Hepatocyte (in vitro differentiated cells): ENCODE measurements at regions not wholly inside any gene's neighbourhood (a gene's known extent, or its start where the extent isn't known, plus 50 kb on each side); places are given as distances from the start of the nearest gene placed in this dataset.

Experiments
- DNase-seq: peaks from one replicate; pipeline ENCODE4 v3.0.0-alpha.2; 2016; ENCODE audit warnings: low spot score
- H2AFZ ChIP-seq: fragments of 200-600 bp; sonication (generic); 2 replicates; pipeline ENCODE4 v1.6.0; 2016; ENCODE audit warnings: antibody characterized with exemption, mild to moderate bottlenecking
- H3K27ac ChIP-seq: fragments of 200-600 bp; sonication (generic); 2 replicates; pipeline ENCODE4 v1.5.1; 2016; ENCODE audit warnings: mild to moderate bottlenecking
- H3K27me3 ChIP-seq: fragments of 200-600 bp; sonication (generic); 2 replicates; pipeline ENCODE4 v1.6.1; 2016
- H3K36me3 ChIP-seq: fragments of 200-600 bp; sonication (generic); replicated peaks from 2 replicates; pipeline ENCODE4 v1.5.1; 2016; ENCODE audit warnings: low read depth; ENCODE audit not compliant: insufficient read depth
- H3K4me1 ChIP-seq: fragments of 200-600 bp; sonication (generic); 2 replicates; pipeline ENCODE4 v1.5.1; 2016; ENCODE audit warnings: mild to moderate bottlenecking, moderate library complexity; ENCODE audit not compliant: insufficient read depth
- H3K4me2 ChIP-seq: fragments of 200-600 bp; sonication (generic); 2 replicates; pipeline ENCODE4 v1.6.0; 2016
- H3K4me3 ChIP-seq: fragments of 200-600 bp; sonication (generic); 2 replicates; pipeline ENCODE4 v1.5.1; 2016; ENCODE audit warnings: mild to moderate bottlenecking
- H3K79me2 ChIP-seq: fragments of 200-600 bp; sonication (generic); 2 replicates; pipeline ENCODE4 v1.6.0; 2017; ENCODE audit warnings: mild to moderate bottlenecking
- H3K9me2 ChIP-seq: fragments of 200-600 bp; sonication (generic); replicated peaks from 2 replicates; pipeline ENCODE4 v1.6.0; 2017; ENCODE audit warnings: mild to moderate bottlenecking; ENCODE audit not compliant: insufficient read depth
- H3K9me3 ChIP-seq: fragments of 200-600 bp; sonication (generic); 2 replicates; pipeline ENCODE4 v1.5.1; 2016; ENCODE audit warnings: low read depth, mild to moderate bottlenecking
- H4K20me1 ChIP-seq: fragments of 200-600 bp; sonication (generic); 2 replicates; pipeline ENCODE4 v1.6.0; 2016; ENCODE audit warnings: mild to moderate bottlenecking; ENCODE audit not compliant: insufficient read depth, poor library complexity, severe bottlenecking
- CTCF ChIP-seq: fragments of 200-600 bp; sonication (generic); IDR thresholded peaks from 2 replicates; pipeline ENCODE4 v1.5.1; 2016; ENCODE audit warnings: antibody characterized with exemption, mild to moderate bottlenecking; ENCODE audit not compliant: poor library complexity
- EZH2 ChIP-seq: fragments of 200-600 bp; sonication (generic); IDR thresholded peaks from 2 replicates; pipeline ENCODE4 v1.6.1; 2016; ENCODE audit warnings: antibody characterized with exemption, mild to moderate bottlenecking, borderline replicate concordance
- EZH2phosphoT487 ChIP-seq: fragments of 200-600 bp; sonication (generic); IDR thresholded peaks from one replicate; pipeline ENCODE4 v1.6.1; 2018; ENCODE audit warnings: antibody characterized with exemption, mild to moderate bottlenecking, low read depth, moderate library complexity; ENCODE audit not compliant: unreplicated experiment, severe bottlenecking
- WGBS: methylation state at CpG from one replicate; pipeline ENCODE4 v1.1.6; 2016; ENCODE audit warnings: low lambda C conversion rate; ENCODE audit errors: missing lambda C conversion rate; 5-methylcytosine and 5-hydroxymethylcytosine counted together

- Histone ChIP-seq H3K9me3 (no peaks in the 10 kb centered on the region), H3K4me1 (no peaks in the 10 kb centered on the region), H3K9me2 (no peaks in the 10 kb centered on the region), H3K4me3 (no peak overlapping the region), H3K27me3 (no peaks in the 10 kb centered on the region), H2AFZ (no peak overlapping the region), H3K4me2 (no peak overlapping the region), H4K20me1 (no peaks in the 10 kb centered on the region), H3K36me3 (no peaks in the 10 kb centered on the region), H3K27ac (no peak overlapping the region), H3K79me2 (no peaks in the 10 kb centered on the region)
- TF ChIP-seq EZH2phosphoT487: no peak
- no peak for TF ChIP-seq CTCF
- DNase-seq: no peak
- 81% methylated on average over 9 of the region's 10 CpGs for WGBS
Measured at GRCh38 chr17:79282294-79282693, 207.7 kb downstream of the ENGASE start.

- no peaks in the 10 kb centered on the region for H3K36me3 ChIP-seq
- no peak overlapping the region for H3K27ac ChIP-seq
- H3K79me2 ChIP-seq: no peaks in the 10 kb centered on the region
- H3K9me2 ChIP-seq: no peaks in the 10 kb centered on the region
- WGBS: 55% methylated on average over 8 of the region's 8 CpGs
- H4K20me1 ChIP-seq: no peaks in the 10 kb centered on the region
- no peak overlapping the region for H3K4me3 ChIP-seq
- DNase-seq: no peak
- no peak overlapping the region for H2AFZ ChIP-seq
- no peaks in the 10 kb centered on the region for H3K4me1 ChIP-seq
- no peaks in the 10 kb centered on the region for H3K27me3 ChIP-seq
- no peak for TF ChIP-seq EZH2phosphoT487
- TF ChIP-seq EZH2: no peak
- no peak overlapping the region for H3K4me2 ChIP-seq
- no peaks in the 10 kb centered on the region for H3K9me3 ChIP-seq
Measured at GRCh38 chr17:79281803-79282202, 207.2 kb downstream of the ENGASE start.

- Histone ChIP-seq H3K27me3 (no peaks in the 10 kb centered on the region), H3K79me2 (no peaks in the 10 kb centered on the region)
- 84% methylated on average over 13 of the region's 13 CpGs for WGBS
Measured at GRCh38 chr17:79280866-79281572, 206.4 kb downstream of the ENGASE start.

More at GRCh38 chr17:79280866-79281572, 206.4 kb downstream of the ENGASE start:
- no peak overlapping the region for H3K4me3 ChIP-seq
- H3K27ac ChIP-seq: no peak overlapping the region
- no peak overlapping the region for H2AFZ ChIP-seq
- DNase-seq: no peak
- H4K20me1 ChIP-seq: no peaks in the 10 kb centered on the region
- H3K9me2 ChIP-seq: no peaks in the 10 kb centered on the region
- no peaks in the 10 kb centered on the region for H3K9me3 ChIP-seq
- H3K4me2 ChIP-seq: no peak overlapping the region
- TF ChIP-seq CTCF (no peak), EZH2 (no peak), EZH2phosphoT487 (no peak)
- no peaks in the 10 kb centered on the region for H3K4me1 ChIP-seq
- no peaks in the 10 kb centered on the region for H3K36me3 ChIP-seq
